MM.1S (cell line): ENCODE measurements at regions not wholly inside any gene's neighbourhood (a gene's known extent, or its start where the extent isn't known, plus 50 kb on each side); places are given as distances from the start of the nearest gene placed in this dataset.

Experiments
- DNase-seq: peaks from one replicate; pipeline ENCODE4 v3.0.0-alpha.2; 2015
- H2AFZ ChIP-seq: fragments of 300-600 bp; sonication (generic); 2 replicates; pipeline ENCODE4 v1.6.0; 2016; ENCODE audit warnings: antibody characterized with exemption, low read length
- H3F3A ChIP-seq: fragments of 300-600 bp; sonication (generic); 2 replicates; pipeline ENCODE4 v1.6.1; 2016; ENCODE audit warnings: mild to moderate bottlenecking, antibody characterized with exemption, low read length, moderate library complexity, mixed read lengths; ENCODE audit not compliant: insufficient read depth
- H3K27ac ChIP-seq: fragments of 300-600 bp; sonication (generic); 2 replicates; pipeline ENCODE4 v1.5.1; 2016; ENCODE audit warnings: mild to moderate bottlenecking, low read length
- H3K27me3 ChIP-seq: fragments of 300-600 bp; sonication (generic); replicated peaks from 2 replicates; pipeline ENCODE4 v1.6.0; 2016; ENCODE audit warnings: low read length; ENCODE audit not compliant: insufficient read depth
- H3K36me3 ChIP-seq: fragments of 300-600 bp; sonication (generic); replicated peaks from 2 replicates; pipeline ENCODE4 v1.6.1; 2016; ENCODE audit warnings: mild to moderate bottlenecking, low read length, mixed read lengths; ENCODE audit not compliant: insufficient read depth
- H3K4me1 ChIP-seq: fragments of 300-600 bp; sonication (generic); 2 replicates; pipeline ENCODE4 v1.6.1; 2016; ENCODE audit warnings: low read length, mixed read lengths
- H3K4me2 ChIP-seq: fragments of 300-600 bp; sonication (generic); 2 replicates; pipeline ENCODE4 v1.6.0; 2016; ENCODE audit warnings: low read depth, low read length
- H3K4me3 ChIP-seq: fragments of 300-600 bp; sonication (generic); 2 replicates; pipeline ENCODE4 v1.5.1; 2016; ENCODE audit warnings: low read length, mixed read lengths
- H3K79me2 ChIP-seq: fragments of 300-600 bp; sonication (generic); 2 replicates; pipeline ENCODE4 v1.6.1; 2016; ENCODE audit warnings: mixed run types, low read length, mixed read lengths
- H3K9ac ChIP-seq: fragments of 300-600 bp; sonication (generic); 2 replicates; pipeline ENCODE4 v1.6.1; 2016; ENCODE audit warnings: low read length, mixed read lengths
- H3K9me2 ChIP-seq: fragments of 300-600 bp; sonication (generic); replicated peaks from 2 replicates; pipeline ENCODE4 v1.6.1; 2016; ENCODE audit warnings: mild to moderate bottlenecking, low read length, mixed read lengths; ENCODE audit not compliant: insufficient read depth
- H3K9me3 ChIP-seq: fragments of 300-600 bp; sonication (generic); replicated peaks from 2 replicates; pipeline ENCODE4 v1.6.1; 2016; ENCODE audit warnings: mild to moderate bottlenecking, low read length, mixed read lengths; ENCODE audit not compliant: insufficient read depth
- H4K20me1 ChIP-seq: fragments of 300-600 bp; sonication (generic); 2 replicates; pipeline ENCODE4 v1.6.1; 2016; ENCODE audit warnings: mild to moderate bottlenecking, low read length, moderate library complexity, mixed read lengths; ENCODE audit not compliant: insufficient read depth
- EZH2 ChIP-seq: fragments of 300-600 bp; sonication (generic); optimal IDR thresholded peaks from 2 replicates; pipeline ENCODE3; 2017; ENCODE audit warnings: low read depth, mild to moderate bottlenecking, antibody characterized with exemption, low read length, mixed read lengths
- EZH2phosphoT487 ChIP-seq: fragments of 300-600 bp; sonication (generic); IDR thresholded peaks from 2 replicates; pipeline ENCODE4 v1.6.1; 2018; ENCODE audit warnings: antibody characterized with exemption, low read length
- TF ChIP-seq, protein P1 (sequence below): fragments of 300-600 bp; sonication (generic); IDR thresholded peaks from 2 replicates; pipeline ENCODE4 v1.5.1; 2016; ENCODE audit warnings: antibody characterized with exemption, low read length, mixed read lengths

DNA sequence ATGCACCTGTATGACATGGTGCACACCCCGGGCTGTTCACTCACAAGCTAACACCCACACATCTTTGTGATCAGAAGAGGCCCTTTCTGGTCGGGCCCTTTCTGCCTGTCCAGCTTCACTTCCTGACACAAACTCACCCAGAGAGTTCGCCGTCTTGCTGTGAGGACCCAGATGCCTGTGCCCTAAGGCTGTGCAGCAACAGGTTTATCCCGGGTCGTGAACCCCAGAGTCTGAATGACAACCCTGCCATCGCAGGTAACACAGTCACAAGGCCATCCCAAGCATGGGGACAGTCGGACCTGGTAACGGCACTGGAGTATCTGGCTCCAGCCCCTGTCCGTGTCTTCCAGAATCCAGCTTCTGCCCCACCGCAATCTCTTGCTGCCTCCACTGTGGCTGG is 235.1 kb downstream of the BUD13 start:
- TF ChIP-seq EZH2 (no peak), EZH2phosphoT487 (no peak)
- TF ChIP-seq, protein P1, sequence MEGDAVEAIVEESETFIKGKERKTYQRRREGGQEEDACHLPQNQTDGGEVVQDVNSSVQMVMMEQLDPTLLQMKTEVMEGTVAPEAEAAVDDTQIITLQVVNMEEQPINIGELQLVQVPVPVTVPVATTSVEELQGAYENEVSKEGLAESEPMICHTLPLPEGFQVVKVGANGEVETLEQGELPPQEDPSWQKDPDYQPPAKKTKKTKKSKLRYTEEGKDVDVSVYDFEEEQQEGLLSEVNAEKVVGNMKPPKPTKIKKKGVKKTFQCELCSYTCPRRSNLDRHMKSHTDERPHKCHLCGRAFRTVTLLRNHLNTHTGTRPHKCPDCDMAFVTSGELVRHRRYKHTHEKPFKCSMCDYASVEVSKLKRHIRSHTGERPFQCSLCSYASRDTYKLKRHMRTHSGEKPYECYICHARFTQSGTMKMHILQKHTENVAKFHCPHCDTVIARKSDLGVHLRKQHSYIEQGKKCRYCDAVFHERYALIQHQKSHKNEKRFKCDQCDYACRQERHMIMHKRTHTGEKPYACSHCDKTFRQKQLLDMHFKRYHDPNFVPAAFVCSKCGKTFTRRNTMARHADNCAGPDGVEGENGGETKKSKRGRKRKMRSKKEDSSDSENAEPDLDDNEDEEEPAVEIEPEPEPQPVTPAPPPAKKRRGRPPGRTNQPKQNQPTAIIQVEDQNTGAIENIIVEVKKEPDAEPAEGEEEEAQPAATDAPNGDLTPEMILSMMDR = no peak
- no peaks in the 10 kb centered on the region for H3F3A ChIP-seq
- no peak overlapping the region for H3K4me2 ChIP-seq
- peaks cover 6% of the 10 kb centered on the region for H3K4me1 ChIP-seq
- no peaks in the 10 kb centered on the region for H3K79me2 ChIP-seq
- peaks cover 6% of the 10 kb centered on the region; the same call in 1 of the 2 replicates for H3K27me3 ChIP-seq
- no peak overlapping the region for H2AFZ ChIP-seq
- no peak overlapping the region for H3K27ac ChIP-seq
- H3K9me2 ChIP-seq = no peaks in the 10 kb centered on the region
- H3K9ac ChIP-seq = no peak overlapping the region
- no peaks in the 10 kb centered on the region for H4K20me1 ChIP-seq
- no peak for DNase-seq
- H3K36me3 ChIP-seq = no peaks in the 10 kb centered on the region
- H3K9me3 ChIP-seq = no peaks in the 10 kb centered on the region
- no peak overlapping the region for H3K4me3 ChIP-seq

GRCh38 chr11:116537121-116537520 is 235.7 kb downstream of the BUD13 start:
- no peak overlapping the region for H3K4me3 ChIP-seq
- H3K4me1 ChIP-seq = peaks cover 6% of the 10 kb centered on the region
- no peak overlapping the region for H3K9ac ChIP-seq
- TF ChIP-seq EZH2phosphoT487 = no peak
- TF ChIP-seq, protein P1 = no peak
- no peak for TF ChIP-seq EZH2
- H3K4me2 ChIP-seq = no peak overlapping the region
- DNase-seq = no peak
- H3K9me3 ChIP-seq = no peaks in the 10 kb centered on the region
- H3K27me3 ChIP-seq = peaks cover 6% of the 10 kb centered on the region; the same call in 1 of the 2 replicates
- no peaks in the 10 kb centered on the region for H3F3A ChIP-seq
- H4K20me1 ChIP-seq = no peaks in the 10 kb centered on the region
- H3K27ac ChIP-seq = no peak overlapping the region
- no peaks in the 10 kb centered on the region for H3K79me2 ChIP-seq
- no peaks in the 10 kb centered on the region for H3K36me3 ChIP-seq
- H2AFZ ChIP-seq = no peak overlapping the region
- no peaks in the 10 kb centered on the region for H3K9me2 ChIP-seq

GRCh38 chr11:116536416-116536815 is 236.4 kb downstream of the BUD13 start:
- Histone ChIP-seq H3K36me3 (no peaks in the 10 kb centered on the region), H3K79me2 (no peaks in the 10 kb centered on the region), H3F3A (no peaks in the 10 kb centered on the region), H3K4me1 (peaks cover 6% of the 10 kb centered on the region), H4K20me1 (no peaks in the 10 kb centered on the region), H3K4me3 (no peak overlapping the region), H2AFZ (no peak overlapping the region), H3K4me2 (no peak overlapping the region), H3K27me3 (peaks cover 6% of the 10 kb centered on the region; the same call in 1 of the 2 replicates), H3K9ac (no peak overlapping the region), H3K9me2 (no peaks in the 10 kb centered on the region), H3K27ac (no peak overlapping the region), H3K9me3 (no peaks in the 10 kb centered on the region)
- DNase-seq = no peak
- no peak for TF ChIP-seq EZH2
- TF ChIP-seq, protein P1 = no peak
- no peak for TF ChIP-seq EZH2phosphoT487
